HG03039 (cell line): ENCODE measurements at regions not wholly inside any gene's neighbourhood (a gene's known extent, or its start where the extent isn't known, plus 50 kb on each side); places are given as distances from the start of the nearest gene placed in this dataset.

Experiments used
- ATAC-seq: cut with Tn5 transposase; IDR thresholded peaks from one replicate; pipeline ENCODE4 v1.9.1; 2021; ENCODE audit warnings: mild to moderate bottlenecking, moderate library complexity; ENCODE audit not compliant: unreplicated experiment

- ATAC-seq = no peak
These were observed 445.2 kb upstream of the CDH4 start for GRCh38 chr20:60806824-60807223.

- ATAC-seq = no peak
These were observed 443.9 kb upstream of the CDH4 start for GRCh38 chr20:60808003-60808672.

- ATAC-seq = no peak
These were observed 443.4 kb upstream of the CDH4 start for GRCh38 chr20:60808701-60809100.

- no peak for ATAC-seq
These were observed 441.5 kb upstream of the CDH4 start for GRCh38 chr20:60810561-60810960.

GRCh38 chr20:60812561-60812960 is 439.5 kb upstream of the CDH4 start:
- ATAC-seq = no peak

GRCh38 chr20:60813066-60813465 is 439.0 kb upstream of the CDH4 start:
- ATAC-seq = no peak

GRCh38 chr20:60815656-60816055 is 436.4 kb upstream of the CDH4 start:
- no peak for ATAC-seq

- no peak for ATAC-seq
These were observed 435.2 kb upstream of the CDH4 start for GRCh38 chr20:60816901-60817300.

- ATAC-seq = no peak
These were observed 434.2 kb upstream of the CDH4 start for GRCh38 chr20:60817891-60818290.

GRCh38 chr20:60819511-60819910 is 432.6 kb upstream of the CDH4 start:
- ATAC-seq = no peak

- no peak for ATAC-seq
These were observed 431.9 kb upstream of the CDH4 start for GRCh38 chr20:60820149-60820548.

GRCh38 chr20:60820918-60821317 is 431.1 kb upstream of the CDH4 start:
- ATAC-seq = no peak

GRCh38 chr20:60822699-60823607 is 429.1 kb upstream of the CDH4 start:
- ATAC-seq = no peak

- ATAC-seq = no peak
These were observed 416.2 kb upstream of the CDH4 start for GRCh38 chr20:60835876-60836275.

GRCh38 chr20:60837173-60837770 is 414.8 kb upstream of the CDH4 start:
- no peak for ATAC-seq

- no peak for ATAC-seq
These were observed 413.8 kb upstream of the CDH4 start for GRCh38 chr20:60838297-60838696.

- ATAC-seq = no peak
These were observed 411.1 kb upstream of the CDH4 start for GRCh38 chr20:60840971-60841370.

GRCh38 chr20:60845146-60845545 is 406.9 kb upstream of the CDH4 start:
- ATAC-seq = no peak

GRCh38 chr20:60851826-60852704 is 400.0 kb upstream of the CDH4 start:
- no peak for ATAC-seq

- ATAC-seq = no peak
These were observed 394.4 kb upstream of the CDH4 start for GRCh38 chr20:60857708-60858107.

- no peak for ATAC-seq
These were observed 389.5 kb upstream of the CDH4 start for GRCh38 chr20:60862601-60863000.
